ENCODE measurements at regions not wholly inside any gene's neighbourhood (a gene's known extent, or its start where the extent isn't known, plus 50 kb on each side); places are given as distances from the start of the nearest gene placed in this dataset.
"Not testable (repeated sequence)": the region's sequence is repeated elsewhere in the genome, so short reads cannot be mapped to it uniquely, and the experiment has no call there.

- no peak overlapping the region for H3K4me2 ChIP-seq (ENCODE audit: low read depth, low read length, poor library complexity, severe bottlenecking)
Observed at GRCh38 chr2:209160800-209161588, 262.9 kb upstream of the MAP2 start.

GRCh38 chr2:209162129-209162528 is 261.7 kb upstream of the MAP2 start:
- no peak for TF ChIP-seq CTCF (conservative IDR thresholded peaks at IDR 0.05; ENCODE audit: low read length)
- no peak for TF ChIP-seq EZH2phosphoT487 (IDR thresholded peaks at IDR 0.05; ENCODE audit: borderline replicate concordance)
- Histone ChIP-seq H3F3A (ENCODE audit: low read depth) (no peaks in the 10 kb centered on the region), H3K9me3 (ENCODE audit: insufficient read depth, low read depth, low read length) (no peaks in the 10 kb centered on the region), H2AFZ (ENCODE audit: low read length) (no peak overlapping the region), H3K36me3 (ENCODE audit: insufficient read depth, low read length) (no peaks in the 10 kb centered on the region), H4K20me1 (ENCODE audit: insufficient read depth, low read length, poor library complexity, severe bottlenecking) (no peaks in the 10 kb centered on the region), H3K4me2 (ENCODE audit: low read depth, low read length, poor library complexity, severe bottlenecking) (no peak overlapping the region), H3K4me3 (ENCODE audit: low read length, poor library complexity, severe bottlenecking) (no peak overlapping the region), H3K27me3 (ENCODE audit: insufficient read depth, low read length, poor library complexity, severe bottlenecking) (no peaks in the 10 kb centered on the region), H3K4me1 (ENCODE audit: insufficient read depth, low read length, poor library complexity, severe bottlenecking) (no peaks in the 10 kb centered on the region), H3K9ac (ENCODE audit: low read depth, low read length, poor library complexity, severe bottlenecking) (no peak overlapping the region), H3K79me2 (ENCODE audit: insufficient read depth, low read length) (no peaks in the 10 kb centered on the region), H3K9me2 (replicated peaks; ENCODE audit: low read depth, low read length) (no peaks in the 10 kb centered on the region)

More at GRCh38 chr2:209160800-209161588, 262.9 kb upstream of the MAP2 start:
- H2AFZ ChIP-seq (ENCODE audit: low read length): no peak overlapping the region
- H3K79me2 ChIP-seq (ENCODE audit: insufficient read depth, low read length): no peaks in the 10 kb centered on the region
- TF ChIP-seq CTCF (conservative IDR thresholded peaks at IDR 0.05; ENCODE audit: low read length): no peak
- no peak for TF ChIP-seq EZH2phosphoT487 (IDR thresholded peaks at IDR 0.05; ENCODE audit: borderline replicate concordance)
- no peaks in the 10 kb centered on the region for H3K36me3 ChIP-seq (ENCODE audit: insufficient read depth, low read length)
- H3K9me3 ChIP-seq (ENCODE audit: insufficient read depth, low read depth, low read length): no peaks in the 10 kb centered on the region
- no peaks in the 10 kb centered on the region for H3F3A ChIP-seq (ENCODE audit: low read depth)
- no peaks in the 10 kb centered on the region for H3K4me1 ChIP-seq (ENCODE audit: insufficient read depth, low read length, poor library complexity, severe bottlenecking)
- H3K4me3 ChIP-seq (ENCODE audit: low read length, poor library complexity, severe bottlenecking): no peak overlapping the region
- no peaks in the 10 kb centered on the region for H3K27me3 ChIP-seq (ENCODE audit: insufficient read depth, low read length, poor library complexity, severe bottlenecking)
- H4K20me1 ChIP-seq (ENCODE audit: insufficient read depth, low read length, poor library complexity, severe bottlenecking): no peaks in the 10 kb centered on the region
- no peaks in the 10 kb centered on the region for H3K9me2 ChIP-seq (replicated peaks; ENCODE audit: low read depth, low read length)
- H3K9ac ChIP-seq (ENCODE audit: low read depth, low read length, poor library complexity, severe bottlenecking): no peak overlapping the region

GRCh38 chr2:209181984-209182383 is 241.9 kb upstream of the MAP2 start:
- no peak overlapping the region for H3K4me3 ChIP-seq (ENCODE audit: low read length, poor library complexity, severe bottlenecking)
- H2AFZ ChIP-seq (ENCODE audit: low read length): no peak overlapping the region
- H3K36me3 ChIP-seq (ENCODE audit: insufficient read depth, low read length): no peaks in the 10 kb centered on the region
- no peaks in the 10 kb centered on the region for H4K20me1 ChIP-seq (ENCODE audit: insufficient read depth, low read length, poor library complexity, severe bottlenecking)
- no peak for TF ChIP-seq EZH2phosphoT487 (IDR thresholded peaks at IDR 0.05; ENCODE audit: borderline replicate concordance)
- TF ChIP-seq CTCF (conservative IDR thresholded peaks at IDR 0.05; ENCODE audit: low read length): no peak
- no peaks in the 10 kb centered on the region for H3F3A ChIP-seq (ENCODE audit: low read depth)
- no peak overlapping the region for H3K9ac ChIP-seq (ENCODE audit: low read depth, low read length, poor library complexity, severe bottlenecking)
- H3K4me2 ChIP-seq (ENCODE audit: low read depth, low read length, poor library complexity, severe bottlenecking): no peak overlapping the region
- H3K9me3 ChIP-seq (ENCODE audit: insufficient read depth, low read depth, low read length): no peaks in the 10 kb centered on the region
- no peaks in the 10 kb centered on the region for H3K9me2 ChIP-seq (replicated peaks; ENCODE audit: low read depth, low read length)
- H3K4me1 ChIP-seq (ENCODE audit: insufficient read depth, low read length, poor library complexity, severe bottlenecking): no peaks in the 10 kb centered on the region
- no peaks in the 10 kb centered on the region for H3K79me2 ChIP-seq (ENCODE audit: insufficient read depth, low read length)
- H3K27me3 ChIP-seq (ENCODE audit: insufficient read depth, low read length, poor library complexity, severe bottlenecking): no peaks in the 10 kb centered on the region

- not testable (repeated sequence) for H3K4me2 ChIP-seq (ENCODE audit: low read depth, low read length, poor library complexity, severe bottlenecking); H3K36me3 ChIP-seq (ENCODE audit: insufficient read depth, low read length); H3K4me3 ChIP-seq (ENCODE audit: low read length, poor library complexity, severe bottlenecking); H3K27me3 ChIP-seq (ENCODE audit: insufficient read depth, low read length, poor library complexity, severe bottlenecking); H3K4me1 ChIP-seq (ENCODE audit: insufficient read depth, low read length, poor library complexity, severe bottlenecking); H3K9me2 ChIP-seq (replicated peaks; ENCODE audit: low read depth, low read length); H2AFZ ChIP-seq (ENCODE audit: low read length); H3K9me3 ChIP-seq (ENCODE audit: insufficient read depth, low read depth, low read length); H3F3A ChIP-seq (ENCODE audit: low read depth); H3K79me2 ChIP-seq (ENCODE audit: insufficient read depth, low read length); H3K9ac ChIP-seq (ENCODE audit: low read depth, low read length, poor library complexity, severe bottlenecking); H4K20me1 ChIP-seq (ENCODE audit: insufficient read depth, low read length, poor library complexity, severe bottlenecking)
Observed at GRCh38 chr2:209186886-209187285, 237.0 kb upstream of the MAP2 start.

Data from Loucy (cell line).